Transverse colon (tissue), 4 donors: ENCODE measurements at regions not wholly inside any gene's neighbourhood (a gene's known extent, or its start where the extent isn't known, plus 50 kb on each side); places are given as distances from the start of the nearest gene placed in this dataset.
A peak's percentile ranks its signal among the peaks of the same experiment; 100 is the strongest.

Experiments used
- DNase-seq: peaks from one replicate; pipeline ENCODE4 v3.0.0-alpha.2; 2019
- H3K27ac ChIP-seq, 4 donors: fragments of 200-600 bp; sonication (generic); 2 replicates each; pipeline ENCODE4 v1.5.1; 2016 to 2018; ENCODE audit warnings: inconsistent platforms in 4 of 4
- H3K27me3 ChIP-seq: fragments of 200-600 bp; sonication (generic); 2 replicates; pipeline ENCODE4 v1.5.1; 2017; ENCODE audit warnings: inconsistent platforms
- H3K36me3 ChIP-seq, 4 donors: fragments of 200-600 bp; sonication (generic); 2 replicates each; pipeline ENCODE4 v1.5.1; 2017 to 2019; ENCODE audit warnings: inconsistent platforms in 4 of 4
- H3K4me1 ChIP-seq, 4 donors: fragments of 200-600 bp; sonication (generic); 2 replicates each; pipeline ENCODE4 v1.5.1; 2017 to 2020; ENCODE audit warnings: inconsistent platforms in 4 of 4
- H3K4me3 ChIP-seq, 4 donors: fragments of 200-600 bp; sonication (generic); 1 replicate in 1 of 4; 2 replicates in 3 of 4; pipeline versions ENCODE4 v1.5.1 to v1.6.1; 2017 to 2019; ENCODE audit warnings: inconsistent platforms in 4 of 4
- H3K9me3 ChIP-seq, 2 donors: fragments of 200-600 bp; sonication (generic); 2 replicates each; pipeline ENCODE4 v1.5.1; 2017 to 2019; ENCODE audit warnings: inconsistent platforms in 2 of 2
- CTCF ChIP-seq, 5 experiments: fragments of 200-600 bp in 3 of 5; fragments of 450-650 bp in 2 of 5; sonication (generic) in 3 of 5; IDR thresholded peaks; 1 replicate in 2 of 5; 2 replicates in 3 of 5; pipeline ENCODE4 v1.5.1; 2016 to 2017; ENCODE audit warnings: antibody characterized with exemption in 5 of 5, inconsistent platforms in 3 of 5, mild to moderate bottlenecking in 2 of 5, moderate library complexity in 1 of 5
- EP300 ChIP-seq: sonication (generic); formaldehyde crosslinking; IDR thresholded peaks from one replicate; pipeline ENCODE4 v1.6.1; 2017; ENCODE audit warnings: antibody characterized with exemption, low read depth
- POLR2A ChIP-seq: fragments of 450-650 bp; IDR thresholded peaks from one replicate; pipeline ENCODE4 v1.6.1; 2016; ENCODE audit warnings: antibody characterized with exemption, mild to moderate bottlenecking, moderate library complexity
- POLR2AphosphoS5 ChIP-seq, 3 donors: sonication (generic); formaldehyde crosslinking; IDR thresholded peaks; one replicate each; pipeline ENCODE4 v1.6.1; 2016; ENCODE audit warnings: antibody characterized with exemption in 3 of 3
- WGBS, 2 donors: methylation state at CpG; one replicate each; pipeline ENCODE4 v1.1.5; 2018; ENCODE audit warnings: low coverage in 1 of 2; 5-methylcytosine and 5-hydroxymethylcytosine counted together
- in situ Hi-C, 4 donors: fragments of 200-750 bp; cut with MboI; loops; one replicate each; pipeline versions ENCODE4 v1.15.0 to v1.15.1; 2017; ENCODE audit warnings: low sequenced_read_pairs in 3 of 4, low pct_ligation_motif_present in 1 of 4, low pct_unique_long_range_greater_than_20kb in 1 of 4
- intact Hi-C: fragments of 100-400 bp; cut with DNase I; formaldehyde crosslinking; loops from one replicate; pipeline ENCODE4 v1.15.1; 2023; ENCODE audit warnings: low total_unique reads

- Histone ChIP-seq H3K4me3 (no peak overlapping the region), H3K4me1 (peaks cover 0 to 5% (median 0%) of the 10 kb centered on the region in 4 donors), H3K36me3 (no peaks in the 10 kb centered on the region), H3K9me3 (no peaks in the 10 kb centered on the region), H3K27ac (no peak overlapping the region), H3K27me3 (no peaks in the 10 kb centered on the region)
- WGBS, 2 donors, result 80 to 90% methylated on average over 1 to 16 of the region's 16 CpGs
- intact Hi-C loops (no loop called here), in situ Hi-C loops (no loop called here)
- TF ChIP-seq EP300 (no peak), POLR2AphosphoS5 (IDR thresholded peaks at IDR 0.05) (no peak), CTCF (IDR thresholded peaks at IDR 0.05) (no peak), POLR2A (no peak)
- no peak for DNase-seq
Observed at GRCh38 chr7:159201722-159202330, 57.2 kb upstream of the VIPR2 start.

GRCh38 chr7:159200421-159200820 lies 55.8 kb upstream of the VIPR2 start:
- no peak for DNase-seq
- TF ChIP-seq POLR2A (no peak), CTCF (IDR thresholded peaks at IDR 0.05) (no peak), EP300 (no peak), POLR2AphosphoS5 (IDR thresholded peaks at IDR 0.05) (no peak)
- Histone ChIP-seq H3K27ac (no peak overlapping the region), H3K27me3 (no peaks in the 10 kb centered on the region), H3K4me3 (no peak overlapping the region), H3K36me3 (no peaks in the 10 kb centered on the region), H3K4me1 (peaks cover 0 to 12% (median 2%) of the 10 kb centered on the region in 4 donors), H3K9me3 (no peaks in the 10 kb centered on the region)
- WGBS, 2 donors, result 83 to 84% methylated on average over 4 to 14 of the region's 14 CpGs
- intact Hi-C loops, result no loop called here
- in situ Hi-C loops, result no loop called here

- intact Hi-C loops, result no loop called here
- whole genome bisulfite sequencing, 2 donors, result 60 to 90% methylated on average over 2 to 15 of the region's 15 CpGs
Observed at GRCh38 chr7:159198016-159198724, 53.5 kb upstream of the VIPR2 start.

More at GRCh38 chr7:159198016-159198724, 53.5 kb upstream of the VIPR2 start:
- Histone ChIP-seq H3K4me1 (peaks cover 0 to 12% (median 2%) of the 10 kb centered on the region in 4 donors), H3K36me3 (no peaks in the 10 kb centered on the region), H3K4me3 (no peak overlapping the region), H3K9me3 (no peaks in the 10 kb centered on the region), H3K27me3 (no peaks in the 10 kb centered on the region), H3K27ac (peak overlapping the region in 1 of 4 donors; percentile 57)
- DNase-seq, result no peak
- in situ Hi-C loops, result no loop called here
- no peak for TF ChIP-seq POLR2AphosphoS5 (IDR thresholded peaks at IDR 0.05)
- TF ChIP-seq CTCF (IDR thresholded peaks at IDR 0.05), result no peak
- no peak for TF ChIP-seq EP300
- TF ChIP-seq POLR2A, result no peak
